Ovary (tissue), 3 donors: ENCODE measurements at regions not wholly inside any gene's neighbourhood (a gene's known extent, or its start where the extent isn't known, plus 50 kb on each side); places are given as distances from the start of the nearest gene placed in this dataset.

ENCODE experiments used
- CTCF ChIP-seq, 3 donors: fragments of 450-650 bp in 2 of 3; fragments of 200-600 bp in 1 of 3; IDR thresholded peaks; one replicate each; pipeline versions ENCODE4 v1.5.1 to v1.8.0; 2016 to 2022; ENCODE audit warnings: antibody characterized with exemption in 3 of 3, mild to moderate bottlenecking in 1 of 3
- EP300 ChIP-seq: sonication (generic); formaldehyde crosslinking; IDR thresholded peaks from one replicate; pipeline ENCODE4 v1.6.1; 2017; ENCODE audit warnings: antibody characterized with exemption
- POLR2A ChIP-seq: fragments of 450-650 bp; IDR thresholded peaks from one replicate; pipeline ENCODE4 v1.6.1; 2017; ENCODE audit warnings: antibody characterized with exemption, mild to moderate bottlenecking, moderate library complexity
- donor health status: DM: no; HTN: no; CAD: no.

GRCh38 chr1:217944550-217944949 is 313.4 kb downstream of the SPATA17 start:
- TF ChIP-seq POLR2A (no peak), CTCF (IDR thresholded peaks at IDR 0.05) (no peak), EP300 (no peak)
